ENCODE measurements at regions not wholly inside any gene's neighbourhood (a gene's known extent, or its start where the extent isn't known, plus 50 kb on each side); places are given as distances from the start of the nearest gene placed in this dataset.

DNA sequence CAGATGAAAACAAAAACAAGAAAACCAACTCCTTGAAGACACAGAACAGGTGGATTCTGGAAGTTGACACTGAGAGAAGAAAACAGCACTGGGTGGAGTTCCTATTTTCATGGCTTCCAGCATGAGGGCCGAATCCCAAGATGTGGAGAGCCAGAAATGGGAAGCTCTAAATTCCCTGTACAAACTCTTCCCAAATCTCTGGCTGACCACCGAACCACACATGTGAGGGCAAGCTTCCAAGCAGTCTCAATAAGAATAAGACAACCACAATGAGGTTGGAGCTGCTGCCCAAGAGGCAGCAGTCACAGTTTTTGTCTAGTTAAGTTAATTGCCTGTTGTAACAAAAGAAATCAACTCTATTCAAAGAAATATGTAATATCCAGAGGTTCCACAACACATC, 339.3 kb upstream of the SLC30A5 start:
- intact Hi-C loops (cut with micrococcal nuclease) = no loop called here
- Mint-ChIP-seq H3K27ac (no peak overlapping the region), H3K9me3 (peaks cover 5% of the 10 kb centered on the region), H3K36me3 (ENCODE audit: low read depth) (no peaks in the 10 kb centered on the region), H3K4me3 (no peak overlapping the region), H3K4me1 (peaks cover 3% of the 10 kb centered on the region), H3K27me3 (peaks cover 26% of the 10 kb centered on the region)
- no peak for DNase-seq

DNA sequence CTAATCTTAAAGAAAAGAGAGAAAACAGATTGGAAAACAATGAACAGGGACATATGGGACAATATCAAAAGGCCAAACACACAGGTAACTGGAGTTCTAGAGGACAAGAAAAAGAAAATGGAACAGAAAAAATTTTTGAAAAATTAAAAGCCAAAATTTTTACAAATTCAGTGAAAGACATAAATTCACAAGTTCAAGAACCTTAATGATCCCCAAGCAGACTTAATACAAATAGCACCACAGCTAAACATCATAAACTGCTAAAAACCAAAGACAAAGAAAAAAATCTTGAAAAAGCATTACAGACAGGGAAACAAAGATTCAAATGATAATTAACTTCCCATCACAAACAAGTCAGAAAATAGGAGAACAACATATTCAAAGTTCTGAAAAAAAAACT, 338.5 kb upstream of the SLC30A5 start:
- Mint-ChIP-seq H3K9me3 (no peaks in the 10 kb centered on the region), H3K27me3 (peaks cover 26% of the 10 kb centered on the region), H3K36me3 (ENCODE audit: low read depth) (no peaks in the 10 kb centered on the region), H3K4me3 (no peak overlapping the region), H3K4me1 (no peaks in the 10 kb centered on the region), H3K27ac (no peak overlapping the region)
- no peak for DNase-seq
- intact Hi-C loops (cut with micrococcal nuclease) = no loop called here

DNA sequence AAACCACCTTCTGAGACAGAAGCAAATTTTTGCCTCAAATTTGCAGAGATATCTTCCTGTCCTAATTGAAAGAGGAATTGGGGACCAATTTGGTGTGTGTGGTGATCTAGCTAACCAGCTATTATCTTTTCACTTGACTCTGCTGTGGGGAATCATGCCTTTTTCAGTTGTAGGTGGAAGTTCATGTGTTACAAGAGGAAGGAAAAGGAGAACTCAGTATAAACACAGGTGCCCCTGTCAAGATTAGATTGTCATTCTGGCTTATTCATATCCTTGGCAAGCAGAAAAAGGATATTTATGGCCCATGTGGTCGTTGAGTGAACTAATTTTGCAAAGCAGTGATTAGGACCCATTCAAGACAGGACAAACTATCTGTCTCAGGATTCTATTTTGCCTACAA, 336.8 kb upstream of the SLC30A5 start:
- DNase-seq = no peak
- H3K36me3 Mint-ChIP-seq (ENCODE audit: low read depth) = no peaks in the 10 kb centered on the region
- no peak overlapping the region for H3K4me3 Mint-ChIP-seq
- no peaks in the 10 kb centered on the region for H3K9me3 Mint-ChIP-seq
- H3K4me1 Mint-ChIP-seq = no peaks in the 10 kb centered on the region
- H3K27me3 Mint-ChIP-seq = peaks cover 26% of the 10 kb centered on the region
- no peak overlapping the region for H3K27ac Mint-ChIP-seq
- intact Hi-C loops (cut with micrococcal nuclease) = no loop called here

DNA sequence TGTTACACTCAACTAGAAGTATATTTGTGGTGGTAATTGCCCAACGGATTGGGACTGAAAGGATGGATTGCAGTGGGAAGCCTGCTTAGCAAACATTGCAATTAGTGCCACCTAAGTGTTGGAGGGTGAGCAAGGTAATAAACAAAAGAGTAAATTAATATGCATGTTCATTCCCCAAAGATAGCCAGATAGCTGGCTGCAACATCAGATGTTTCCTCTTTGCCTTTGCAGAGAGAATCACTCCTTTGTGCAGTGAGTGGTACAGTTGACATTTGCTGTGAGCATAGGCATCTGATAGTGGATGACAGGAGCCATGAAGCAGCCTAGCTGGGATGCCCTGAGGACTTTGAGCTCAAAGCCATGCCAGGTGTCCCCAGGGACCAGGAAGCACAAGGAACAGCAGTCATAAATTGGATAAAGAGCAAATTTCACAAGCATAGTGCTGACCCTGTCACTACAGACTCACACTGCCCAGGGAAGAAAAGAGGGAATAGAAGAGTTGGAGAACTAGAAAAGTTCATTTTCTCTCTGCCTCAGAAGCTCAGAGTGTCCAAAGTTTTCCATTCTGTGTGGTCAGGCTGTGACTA, 336.1 kb upstream of the SLC30A5 start:
- Mint-ChIP-seq H3K9me3 (no peaks in the 10 kb centered on the region), H3K4me1 (no peaks in the 10 kb centered on the region), H3K27ac (no peak overlapping the region), H3K4me3 (no peak overlapping the region), H3K36me3 (ENCODE audit: low read depth) (no peaks in the 10 kb centered on the region), H3K27me3 (peaks cover 26% of the 10 kb centered on the region)
- intact Hi-C loops (cut with micrococcal nuclease) = no loop called here
- no peak for DNase-seq

DNA sequence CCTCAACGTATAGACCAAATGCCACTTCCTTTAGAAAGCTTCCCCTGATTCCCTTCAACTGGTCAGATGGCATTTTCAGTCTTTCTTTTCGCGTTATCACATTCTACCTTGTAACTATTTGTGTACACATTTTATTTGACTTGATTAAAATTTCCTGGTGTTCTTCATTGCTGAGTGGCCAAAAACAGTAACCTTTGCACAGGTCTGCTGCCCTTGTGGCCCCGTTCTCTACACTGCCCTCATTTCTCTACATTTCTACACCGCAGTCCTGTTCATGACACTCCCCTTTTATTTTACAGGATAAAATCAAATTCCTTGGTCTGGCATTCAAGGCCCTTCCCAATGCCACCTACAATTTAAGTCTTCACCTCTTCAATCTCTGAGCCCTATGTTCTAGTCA, 334.2 kb upstream of the SLC30A5 start:
- Mint-ChIP-seq H3K27ac (no peak overlapping the region), H3K9me3 (no peaks in the 10 kb centered on the region), H3K4me3 (no peak overlapping the region), H3K36me3 (ENCODE audit: low read depth) (no peaks in the 10 kb centered on the region), H3K27me3 (peaks cover 20% of the 10 kb centered on the region), H3K4me1 (no peaks in the 10 kb centered on the region)
- intact Hi-C loops (cut with micrococcal nuclease) = no loop called here
- DNase-seq = no peak

DNA sequence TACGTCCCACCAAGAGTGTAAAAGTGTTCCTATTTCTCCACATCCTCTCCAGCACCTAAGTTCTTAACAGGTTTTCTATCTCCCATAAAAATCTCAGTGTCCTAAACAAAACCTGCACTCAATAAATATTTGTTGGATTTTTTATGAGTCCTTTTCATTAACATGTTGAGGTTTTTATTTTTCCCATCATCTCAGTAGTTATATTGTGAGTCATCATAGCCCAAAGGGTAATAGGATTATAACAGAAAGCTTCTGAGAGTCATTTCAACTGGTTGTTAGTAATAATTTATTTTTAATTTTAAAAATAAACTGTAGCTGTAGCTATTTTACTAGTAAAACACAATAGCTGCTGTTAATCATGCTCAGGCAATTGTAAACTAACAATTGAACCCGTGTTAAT, 331.6 kb upstream of the SLC30A5 start:
- no peaks in the 10 kb centered on the region for H3K4me1 Mint-ChIP-seq
- H3K4me3 Mint-ChIP-seq = no peak overlapping the region
- intact Hi-C loops (cut with micrococcal nuclease) = no loop called here
- DNase-seq = no peak
- peaks cover 3% of the 10 kb centered on the region for H3K27me3 Mint-ChIP-seq
- H3K27ac Mint-ChIP-seq = no peak overlapping the region
- H3K36me3 Mint-ChIP-seq (ENCODE audit: low read depth) = no peaks in the 10 kb centered on the region
- H3K9me3 Mint-ChIP-seq = no peaks in the 10 kb centered on the region

DNA sequence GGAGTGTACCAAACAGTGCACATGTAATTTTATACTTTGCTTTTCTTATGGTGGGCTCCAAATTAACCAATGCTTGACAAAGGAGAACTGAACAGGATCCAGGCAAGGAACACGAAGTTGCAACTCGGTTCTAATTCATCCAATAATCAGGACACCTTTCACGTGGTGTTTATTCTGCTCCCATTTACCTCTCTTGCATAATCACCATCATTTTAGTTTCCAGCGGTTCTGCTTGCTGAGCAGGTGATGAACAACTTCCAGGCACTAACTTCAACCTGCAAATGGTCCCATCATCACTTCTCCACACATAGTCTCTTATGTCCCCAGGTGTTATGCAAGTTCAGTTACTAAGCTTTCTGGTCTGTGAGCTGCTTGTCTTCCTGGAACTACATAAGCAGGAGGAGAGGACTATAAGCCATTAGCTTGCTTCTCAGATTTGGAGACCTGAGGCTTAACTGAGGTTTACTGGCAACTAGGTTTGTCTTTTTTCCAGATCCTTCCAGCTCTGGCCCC, 326.8 kb upstream of the SLC30A5 start:
- intact Hi-C loops (cut with micrococcal nuclease) = no loop called here
- no peaks in the 10 kb centered on the region for H3K27me3 Mint-ChIP-seq

DNA sequence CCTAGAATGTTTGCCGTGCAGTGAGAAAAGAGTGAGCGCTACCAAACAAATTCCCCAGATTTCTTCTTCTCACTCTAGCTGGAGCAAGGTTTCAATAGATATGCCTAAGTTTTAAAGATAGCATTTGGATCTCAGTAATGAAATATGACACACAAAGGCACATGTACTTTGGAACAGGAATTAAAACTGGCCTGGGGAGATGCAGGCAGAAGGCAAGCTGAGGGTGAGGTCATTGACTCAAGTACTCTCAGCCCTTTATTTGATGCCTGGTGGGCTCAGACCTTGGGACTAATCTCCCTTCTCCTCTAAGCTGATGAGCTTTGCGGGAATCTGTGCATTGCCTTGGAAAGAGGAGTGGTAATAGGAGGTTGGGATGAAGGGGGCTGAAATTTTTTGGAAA, 323.3 kb upstream of the SLC30A5 start:
- DNase-seq = no peak
- intact Hi-C loops (cut with micrococcal nuclease) = no loop called here
- no peak overlapping the region for H3K27ac Mint-ChIP-seq
- no peak overlapping the region for H3K4me3 Mint-ChIP-seq
- H3K9me3 Mint-ChIP-seq = no peaks in the 10 kb centered on the region
- no peaks in the 10 kb centered on the region for H3K4me1 Mint-ChIP-seq
- no peaks in the 10 kb centered on the region for H3K36me3 Mint-ChIP-seq (ENCODE audit: low read depth)
- no peaks in the 10 kb centered on the region for H3K27me3 Mint-ChIP-seq

More for the DNA sequence above, 326.8 kb upstream of the SLC30A5 start:
- no peaks in the 10 kb centered on the region for H3K4me1 Mint-ChIP-seq
- DNase-seq = no peak
- H3K4me3 Mint-ChIP-seq = no peak overlapping the region
- H3K27ac Mint-ChIP-seq = no peak overlapping the region
- H3K36me3 Mint-ChIP-seq (ENCODE audit: low read depth) = no peaks in the 10 kb centered on the region
- H3K9me3 Mint-ChIP-seq = no peaks in the 10 kb centered on the region

DNA sequence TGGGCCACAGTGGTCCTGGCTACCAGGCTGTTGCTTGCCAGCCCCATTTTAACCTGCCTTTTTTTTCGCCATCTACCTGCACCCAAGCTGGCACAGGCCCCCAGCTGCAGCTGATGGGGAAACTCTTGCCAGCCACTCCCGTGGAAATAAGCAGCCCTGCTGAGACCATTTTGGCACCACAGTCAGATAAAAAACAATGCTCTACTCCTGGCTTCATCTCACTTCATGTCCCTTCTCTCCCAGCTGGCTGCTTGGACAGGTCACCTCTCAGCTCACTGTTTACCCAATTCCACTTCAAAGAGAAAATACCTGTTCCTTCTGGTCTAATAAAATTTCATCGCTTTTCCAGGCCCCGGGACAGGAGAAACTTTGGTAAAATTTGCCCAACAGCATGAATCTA, 322.6 kb upstream of the SLC30A5 start:
- no peaks in the 10 kb centered on the region for H3K4me1 Mint-ChIP-seq
- DNase-seq = no peak
- H3K36me3 Mint-ChIP-seq (ENCODE audit: low read depth) = no peaks in the 10 kb centered on the region
- no peaks in the 10 kb centered on the region for H3K27me3 Mint-ChIP-seq
- no peak overlapping the region for H3K4me3 Mint-ChIP-seq
- H3K9me3 Mint-ChIP-seq = no peaks in the 10 kb centered on the region
- intact Hi-C loops (cut with micrococcal nuclease) = no loop called here
- no peak overlapping the region for H3K27ac Mint-ChIP-seq

DNA sequence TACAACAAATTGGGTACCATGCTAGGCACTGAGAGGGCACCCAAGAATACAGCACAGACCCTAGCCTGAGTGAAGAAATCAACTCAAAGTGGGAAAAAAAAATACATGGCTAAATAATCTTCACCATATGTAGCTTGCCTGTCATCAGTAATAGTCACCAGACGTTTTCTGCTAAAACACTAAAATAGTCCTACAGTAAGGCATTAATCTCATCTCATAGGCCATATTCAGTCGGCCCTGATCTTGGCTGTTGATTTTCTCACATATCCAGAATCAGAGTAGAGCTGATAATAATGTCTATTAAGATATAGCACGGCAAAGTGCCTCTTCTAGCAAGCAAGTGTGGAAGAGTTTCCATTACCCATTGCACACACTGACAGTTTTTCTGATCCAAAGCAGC, 322.1 kb upstream of the SLC30A5 start:
- Mint-ChIP-seq H3K4me1 (no peaks in the 10 kb centered on the region), H3K27me3 (no peaks in the 10 kb centered on the region), H3K9me3 (no peaks in the 10 kb centered on the region), H3K36me3 (ENCODE audit: low read depth) (no peaks in the 10 kb centered on the region), H3K27ac (no peak overlapping the region), H3K4me3 (no peak overlapping the region)
- DNase-seq = no peak
- intact Hi-C loops (cut with micrococcal nuclease) = no loop called here

DNA sequence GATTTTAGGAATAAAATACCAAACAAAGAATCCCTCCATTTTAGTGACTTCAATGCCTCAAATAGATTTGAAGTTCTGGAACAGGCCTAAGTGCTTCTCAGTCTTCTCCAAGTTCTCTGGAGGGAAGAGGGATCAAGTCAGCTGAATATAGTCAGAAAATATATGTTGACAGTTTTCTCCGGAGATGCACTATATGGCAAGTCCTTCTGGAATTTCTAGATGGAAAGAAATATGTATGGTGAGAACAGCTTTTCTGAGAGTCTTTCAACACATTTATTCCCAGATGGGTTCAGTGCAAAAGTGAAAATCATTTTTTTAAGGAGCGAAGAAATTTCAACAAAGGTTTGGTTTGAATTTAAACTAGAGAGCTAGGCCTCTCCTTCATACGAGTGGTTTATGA, 317.4 kb upstream of the SLC30A5 start:
- Mint-ChIP-seq H3K9me3 (no peaks in the 10 kb centered on the region), H3K4me1 (no peaks in the 10 kb centered on the region), H3K36me3 (ENCODE audit: low read depth) (no peaks in the 10 kb centered on the region), H3K27me3 (no peaks in the 10 kb centered on the region), H3K4me3 (no peak overlapping the region), H3K27ac (no peak overlapping the region)
- intact Hi-C loops (cut with micrococcal nuclease) = no loop called here
- no peak for DNase-seq

DNA sequence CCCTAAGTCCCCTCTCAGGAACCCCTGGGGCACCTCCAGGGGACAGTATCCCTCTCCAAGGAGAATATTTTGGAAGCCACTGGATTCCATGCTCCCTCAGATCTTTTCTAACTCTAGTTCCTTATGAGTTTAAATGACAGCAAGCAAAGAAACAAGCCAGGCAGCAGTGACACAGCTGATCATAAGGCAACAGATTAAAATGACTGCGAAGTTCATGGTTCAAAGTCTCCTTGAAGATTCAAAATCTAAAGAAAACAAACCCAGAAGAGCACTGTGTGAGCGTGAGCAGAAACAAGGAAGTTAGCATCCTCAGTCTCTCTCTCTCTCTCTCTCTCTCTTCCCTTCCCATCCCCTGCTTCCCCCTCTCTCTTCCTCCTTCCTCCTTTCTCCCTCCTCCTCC, 316.7 kb upstream of the SLC30A5 start:
- intact Hi-C loops (cut with micrococcal nuclease) = no loop called here
- Mint-ChIP-seq H3K4me1 (no peaks in the 10 kb centered on the region), H3K27me3 (no peaks in the 10 kb centered on the region)

DNA sequence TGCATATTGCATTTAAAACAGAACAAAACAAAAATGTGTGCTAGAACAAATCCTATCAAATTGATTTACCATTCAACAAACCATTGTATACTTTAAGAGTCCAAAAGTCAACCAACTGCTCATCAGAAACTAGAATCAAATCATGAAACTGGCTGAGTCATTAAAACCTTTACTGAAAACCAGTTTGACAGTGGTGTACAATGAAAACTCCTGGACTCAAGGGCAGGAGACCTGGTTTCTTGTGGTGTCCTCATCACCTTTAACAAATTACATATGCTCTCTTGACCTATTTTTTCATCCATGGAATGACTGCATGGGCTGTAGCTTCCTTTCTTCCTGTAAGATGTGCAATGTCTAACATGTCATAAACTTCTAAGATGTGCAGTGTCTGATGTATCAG, 315.3 kb upstream of the SLC30A5 start:
- intact Hi-C loops (cut with micrococcal nuclease) = no loop called here
- peaks cover 4% of the 10 kb centered on the region for H3K9me3 Mint-ChIP-seq
- H3K4me1 Mint-ChIP-seq = no peaks in the 10 kb centered on the region
- DNase-seq = no peak
- H3K4me3 Mint-ChIP-seq = no peak overlapping the region
- H3K27me3 Mint-ChIP-seq = no peaks in the 10 kb centered on the region
- H3K36me3 Mint-ChIP-seq (ENCODE audit: low read depth) = no peaks in the 10 kb centered on the region
- H3K27ac Mint-ChIP-seq = no peak overlapping the region

More for the DNA sequence above, 316.7 kb upstream of the SLC30A5 start:
- Mint-ChIP-seq H3K27ac (no peak overlapping the region), H3K9me3 (no peaks in the 10 kb centered on the region), H3K4me3 (no peak overlapping the region), H3K36me3 (ENCODE audit: low read depth) (no peaks in the 10 kb centered on the region)
- no peak for DNase-seq

DNA sequence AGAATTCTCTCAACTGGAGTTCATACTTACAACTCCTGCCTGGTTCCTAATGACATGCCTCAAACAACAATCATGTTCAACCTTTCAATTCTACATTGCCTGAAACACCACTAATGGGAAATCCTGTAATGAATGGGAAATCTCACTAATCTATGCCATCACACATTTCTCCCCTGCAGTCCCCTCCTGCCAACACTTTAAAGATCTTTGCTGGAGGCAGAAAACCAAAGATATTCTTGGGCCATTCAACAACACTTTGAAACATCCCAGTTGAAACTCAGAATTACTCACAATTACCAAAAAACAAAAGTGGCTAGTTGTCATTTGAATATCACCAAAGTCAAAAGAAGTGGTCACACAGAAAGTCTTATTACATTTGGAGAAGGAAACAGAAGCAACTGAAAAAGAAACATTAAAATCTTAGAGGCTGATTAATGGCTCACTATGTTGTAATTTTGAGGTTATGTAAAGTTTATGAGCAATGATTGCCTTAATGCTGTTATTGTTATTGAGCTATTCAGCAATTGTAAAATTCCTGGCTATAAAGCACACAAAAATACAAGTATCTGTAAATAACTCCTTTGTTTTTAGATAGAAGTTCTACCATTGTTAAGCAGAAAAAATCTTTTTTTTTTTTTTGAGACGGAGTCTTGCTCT, 313.4 kb upstream of the SLC30A5 start:
- no peak for DNase-seq
- H3K27ac Mint-ChIP-seq = no peak overlapping the region
- peaks cover 2% of the 10 kb centered on the region for H3K27me3 Mint-ChIP-seq
- no peak overlapping the region for H3K4me3 Mint-ChIP-seq
- H3K9me3 Mint-ChIP-seq = peaks cover 4% of the 10 kb centered on the region
- no peaks in the 10 kb centered on the region for H3K4me1 Mint-ChIP-seq
- no peaks in the 10 kb centered on the region for H3K36me3 Mint-ChIP-seq (ENCODE audit: low read depth)
- intact Hi-C loops (cut with micrococcal nuclease) = no loop called here

DNA sequence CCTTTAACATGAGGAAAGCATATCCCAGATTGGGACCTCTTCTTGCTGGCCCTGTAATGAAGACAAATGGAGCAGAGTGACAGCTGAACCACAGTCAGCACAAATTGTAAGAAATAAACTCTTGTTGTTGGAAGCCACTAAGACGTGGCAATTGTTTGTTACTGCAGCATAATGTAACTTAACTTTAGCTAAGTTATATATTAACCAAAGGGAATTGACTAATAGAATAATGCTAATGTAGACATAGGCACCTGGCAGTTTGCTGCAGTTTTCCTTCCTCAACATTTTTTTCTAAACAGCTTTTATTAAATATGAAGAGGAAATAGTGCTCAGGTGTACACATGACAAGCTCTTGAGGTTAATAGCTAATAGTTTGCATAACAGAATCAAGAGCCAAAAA, 300.7 kb upstream of the SLC30A5 start:
- Mint-ChIP-seq H3K27ac (no peak overlapping the region), H3K36me3 (ENCODE audit: low read depth) (no peaks in the 10 kb centered on the region), H3K4me3 (no peak overlapping the region), H3K27me3 (no peaks in the 10 kb centered on the region), H3K4me1 (no peaks in the 10 kb centered on the region), H3K9me3 (no peaks in the 10 kb centered on the region)
- DNase-seq = no peak
- intact Hi-C loops (cut with micrococcal nuclease) = no loop called here
